HG03025 (cell line): ENCODE measurements at regions not wholly inside any gene's neighbourhood (a gene's known extent, or its start where the extent isn't known, plus 50 kb on each side); places are given as distances from the start of the nearest gene placed in this dataset.
A peak's percentile ranks its signal among the peaks of the same experiment; 100 is the strongest.

ENCODE experiments used
- ATAC-seq: cut with Tn5 transposase; IDR thresholded peaks from one replicate; pipeline ENCODE4 v1.9.1; 2021; ENCODE audit warnings: mild to moderate bottlenecking, moderate library complexity; ENCODE audit not compliant: unreplicated experiment, low FRiP score

GRCh38 chr5:124665035-124665434 is 81.4 kb downstream of the ZNF608 start:
- no peak for ATAC-seq

- ATAC-seq: no peak
These were observed 82.2 kb downstream of the ZNF608 start for GRCh38 chr5:124664287-124664686.

- no peak for ATAC-seq
These were observed 83.3 kb downstream of the ZNF608 start for GRCh38 chr5:124663101-124663506.

- ATAC-seq: no peak
These were observed 84.2 kb downstream of the ZNF608 start for GRCh38 chr5:124662181-124662781.

GRCh38 chr5:124661317-124662141 is 84.9 kb downstream of the ZNF608 start:
- no peak for ATAC-seq

GRCh38 chr5:124660229-124661093 is 86.0 kb downstream of the ZNF608 start:
- ATAC-seq: no peak

GRCh38 chr5:124659798-124660197 is 86.6 kb downstream of the ZNF608 start:
- no peak for ATAC-seq

- no peak for ATAC-seq
These were observed 87.4 kb downstream of the ZNF608 start for GRCh38 chr5:124658867-124659557.

GRCh38 chr5:124655921-124656511 is 90.4 kb downstream of the ZNF608 start:
- no peak for ATAC-seq

GRCh38 chr5:124655251-124655917 is 91.1 kb downstream of the ZNF608 start:
- no peak for ATAC-seq

- no peak for ATAC-seq
These were observed 92.0 kb downstream of the ZNF608 start for GRCh38 chr5:124654418-124654817.

- ATAC-seq: no peak
These were observed 92.8 kb downstream of the ZNF608 start for GRCh38 chr5:124653666-124654065.

GRCh38 chr5:124652892-124653441 is 93.5 kb downstream of the ZNF608 start:
- no peak for ATAC-seq

GRCh38 chr5:124652514-124652819 is 94.0 kb downstream of the ZNF608 start:
- ATAC-seq: no peak

GRCh38 chr5:124651663-124652513 is 94.6 kb downstream of the ZNF608 start:
- ATAC-seq: peak; percentile 34

GRCh38 chr5:124650951-124651662 is 95.3 kb downstream of the ZNF608 start:
- ATAC-seq: no peak

- ATAC-seq: peak; percentile 62
These were observed 96.3 kb downstream of the ZNF608 start for GRCh38 chr5:124650147-124650561.
